Thymus (tissue), 11 donors: ENCODE measurements at regions not wholly inside any gene's neighbourhood (a gene's known extent, or its start where the extent isn't known, plus 50 kb on each side); places are given as distances from the start of the nearest gene placed in this dataset.

Experiments used
- DNase-seq, 9 donors: peaks; one replicate each; pipeline ENCODE4 v3.0.0-alpha.2; 2013; ENCODE audit warnings: low spot score in 9 of 9, low read depth in 6 of 9, missing footprints in 1 of 9
- H3K27ac ChIP-seq, 2 donors: one replicate each; pipeline ENCODE4 v1.5.1; 2013; ENCODE audit warnings: control low read depth in 1 of 2, low read depth in 1 of 2, low read length in 1 of 2, mild to moderate bottlenecking in 1 of 2, moderate library complexity in 1 of 2
- H3K27me3 ChIP-seq, 2 donors: one replicate each; pipeline ENCODE4 v1.5.1; 2013; ENCODE audit warnings: low read length in 1 of 2; ENCODE audit not compliant: control insufficient read depth in 2 of 2, insufficient read depth in 1 of 2
- H3K36me3 ChIP-seq, 2 donors: one replicate each; pipeline ENCODE4 v1.5.1; 2013; ENCODE audit warnings: low read length in 1 of 2, mild to moderate bottlenecking in 1 of 2, moderate library complexity in 1 of 2; ENCODE audit not compliant: control insufficient read depth in 2 of 2, insufficient read depth in 2 of 2
- H3K4me1 ChIP-seq, 2 donors: one replicate each; pipeline ENCODE4 v1.5.1; 2013; ENCODE audit warnings: low read length in 2 of 2; ENCODE audit not compliant: control insufficient read depth in 2 of 2, insufficient read depth in 2 of 2
- H3K4me3 ChIP-seq, 2 donors: one replicate each; pipeline ENCODE4 v1.5.1; 2013; ENCODE audit warnings: low read length in 2 of 2, control low read depth in 1 of 2, mild to moderate bottlenecking in 1 of 2
- H3K9me3 ChIP-seq, 2 donors: one replicate each; pipeline ENCODE4 v1.5.1; 2013; ENCODE audit warnings: low read length in 1 of 2, mild to moderate bottlenecking in 1 of 2; ENCODE audit not compliant: control insufficient read depth in 2 of 2, insufficient read depth in 1 of 2
- WGBS: extraction: QIAGEN DNeasy Blood & Tissue Kit; methylation state at CpG from one replicate; pipeline ENCODE4 v1.1.7; 2013; 5-methylcytosine and 5-hydroxymethylcytosine counted together
- donor health status: healthy.

GRCh38 chr1:168824418-168825065, 95.5 kb upstream of the DPT start:
- H3K9me3 ChIP-seq = no peaks in the 10 kb centered on the region
- no peaks in the 10 kb centered on the region for H3K27me3 ChIP-seq
- no peaks in the 10 kb centered on the region for H3K36me3 ChIP-seq
- H3K4me3 ChIP-seq = no peak overlapping the region
- WGBS = 92% methylated on average over 2 of the region's 2 CpGs
- DNase-seq = no peak
- no peak overlapping the region for H3K27ac ChIP-seq
- H3K4me1 ChIP-seq = no peaks in the 10 kb centered on the region

DNA sequence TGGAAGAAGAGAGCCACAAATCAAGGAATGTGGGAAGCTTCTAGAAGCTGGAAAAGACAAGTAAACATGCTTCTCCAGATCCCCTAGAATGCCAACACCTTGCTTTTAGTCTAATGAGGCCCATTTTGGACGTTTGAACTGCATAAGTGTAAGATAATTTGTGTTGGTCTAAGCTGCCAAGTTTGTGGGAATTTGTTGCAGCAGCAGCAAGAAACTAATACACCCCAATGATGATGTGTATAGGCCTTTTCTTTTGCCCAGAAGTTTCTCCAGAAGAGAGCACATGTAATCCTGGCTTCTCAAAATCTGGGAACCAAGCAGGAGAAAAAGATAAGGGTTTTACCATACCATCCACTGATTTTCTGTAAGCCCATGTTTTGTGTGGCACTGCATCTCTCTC, 96.1 kb upstream of the DPT start:
- Histone ChIP-seq H3K4me3 (no peak overlapping the region), H3K9me3 (no peaks in the 10 kb centered on the region), H3K36me3 (no peaks in the 10 kb centered on the region), H3K27me3 (no peaks in the 10 kb centered on the region), H3K27ac (no peak overlapping the region), H3K4me1 (no peaks in the 10 kb centered on the region)
- 68% methylated on average over 1 of the region's 1 CpG for WGBS
- no peak for DNase-seq

- Histone ChIP-seq H3K36me3 (no peaks in the 10 kb centered on the region), H3K4me1 (no peaks in the 10 kb centered on the region), H3K4me3 (no peak overlapping the region), H3K27ac (no peak overlapping the region), H3K9me3 (no peaks in the 10 kb centered on the region), H3K27me3 (no peaks in the 10 kb centered on the region)
- WGBS = 97% methylated on average over 3 of the region's 3 CpGs
- DNase-seq = no peak
These were observed 96.8 kb upstream of the DPT start for GRCh38 chr1:168825820-168826219.

- WGBS = 95% methylated on average over 3 of the region's 3 CpGs
- DNase-seq = no peak
- Histone ChIP-seq H3K4me3 (no peak overlapping the region), H3K27me3 (no peaks in the 10 kb centered on the region), H3K4me1 (no peaks in the 10 kb centered on the region), H3K36me3 (no peaks in the 10 kb centered on the region), H3K9me3 (no peaks in the 10 kb centered on the region), H3K27ac (no peak overlapping the region)
These were observed 97.3 kb upstream of the DPT start for GRCh38 chr1:168826269-168826668.

DNA sequence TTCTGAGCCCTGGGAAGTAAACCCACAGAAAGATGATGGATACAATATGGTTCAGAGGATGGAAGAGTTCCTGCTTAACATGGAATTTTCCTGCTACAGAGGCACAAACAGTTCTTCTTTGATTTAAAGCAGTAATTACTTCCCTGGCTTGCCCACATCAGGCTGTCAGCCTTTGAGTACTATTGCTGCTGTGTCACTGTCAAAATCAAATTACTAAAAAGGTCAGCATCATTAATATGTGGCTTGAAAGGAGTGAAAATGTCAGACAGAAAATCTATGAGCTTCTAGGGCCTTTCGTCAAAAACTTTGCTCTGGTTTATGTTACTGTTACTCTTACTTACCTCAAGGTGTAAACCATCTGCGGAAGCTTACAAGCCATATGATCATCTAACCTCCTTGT, 98.6 kb upstream of the DPT start:
- no peaks in the 10 kb centered on the region for H3K4me1 ChIP-seq
- over 99% methylated on average over 2 of the region's 2 CpGs for WGBS
- H3K27ac ChIP-seq = no peak overlapping the region
- no peaks in the 10 kb centered on the region for H3K27me3 ChIP-seq
- H3K4me3 ChIP-seq = no peak overlapping the region
- no peaks in the 10 kb centered on the region for H3K36me3 ChIP-seq
- DNase-seq = no peak
- H3K9me3 ChIP-seq = no peaks in the 10 kb centered on the region

DNA sequence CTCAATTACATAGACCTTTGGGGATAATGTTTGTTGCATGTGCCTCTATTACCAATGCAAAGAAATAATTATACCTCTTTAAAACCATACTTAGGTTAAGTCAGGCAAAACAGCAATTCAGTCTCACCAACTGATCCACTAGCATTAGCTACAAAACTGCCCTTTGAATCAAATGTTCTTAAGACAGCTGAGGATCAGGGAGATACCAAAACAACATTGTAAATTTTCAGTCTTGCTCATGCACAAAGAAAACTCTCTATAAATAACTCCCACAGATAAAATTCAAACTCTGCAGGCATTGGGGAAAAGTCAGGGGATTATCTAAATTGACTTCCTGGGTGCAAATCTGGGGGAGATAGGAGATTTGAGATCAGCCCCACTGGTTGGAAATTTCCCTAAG, 100.9 kb upstream of the DPT start:
- no peaks in the 10 kb centered on the region for H3K27me3 ChIP-seq
- no peak overlapping the region for H3K27ac ChIP-seq
- H3K9me3 ChIP-seq = no peaks in the 10 kb centered on the region
- no peaks in the 10 kb centered on the region for H3K36me3 ChIP-seq
- no peak overlapping the region for H3K4me3 ChIP-seq
- H3K4me1 ChIP-seq = peaks cover 3% of the 10 kb centered on the region in 2 donors
- no peak for DNase-seq

GRCh38 chr1:168830562-168830961, 101.6 kb upstream of the DPT start:
- Histone ChIP-seq H3K9me3 (no peaks in the 10 kb centered on the region), H3K36me3 (no peaks in the 10 kb centered on the region), H3K4me1 (peaks cover 3% of the 10 kb centered on the region in 2 donors), H3K27me3 (no peaks in the 10 kb centered on the region), H3K4me3 (no peak overlapping the region), H3K27ac (no peak overlapping the region)
- DNase-seq = no peak
- 97% methylated on average over 2 of the region's 2 CpGs for WGBS

DNA sequence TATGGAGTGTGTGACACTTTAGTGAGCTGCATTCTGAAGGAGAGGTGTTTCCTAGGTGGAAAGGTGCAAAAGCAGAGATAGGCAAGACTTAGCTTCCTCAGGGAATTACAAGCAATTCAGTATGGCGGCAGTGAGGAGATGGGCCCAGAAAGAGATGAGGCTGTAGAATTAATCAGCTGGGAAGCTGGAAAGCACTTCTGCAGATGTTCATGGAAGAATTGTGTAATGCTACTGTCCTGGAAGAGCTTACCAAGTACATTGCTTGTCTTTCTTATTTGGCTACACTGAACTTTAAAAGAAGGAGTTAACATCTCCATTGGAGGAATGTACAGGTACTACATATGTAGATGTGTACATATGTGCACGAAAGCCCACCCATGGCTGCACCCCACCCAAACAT, 103.7 kb upstream of the DPT start:
- Histone ChIP-seq H3K4me1 (peaks cover 3% of the 10 kb centered on the region in 2 donors), H3K27me3 (no peaks in the 10 kb centered on the region), H3K9me3 (no peaks in the 10 kb centered on the region), H3K27ac (no peak overlapping the region), H3K36me3 (no peaks in the 10 kb centered on the region), H3K4me3 (no peak overlapping the region)
- 94% methylated on average over 2 of the region's 2 CpGs for WGBS
- no peak for DNase-seq

DNA sequence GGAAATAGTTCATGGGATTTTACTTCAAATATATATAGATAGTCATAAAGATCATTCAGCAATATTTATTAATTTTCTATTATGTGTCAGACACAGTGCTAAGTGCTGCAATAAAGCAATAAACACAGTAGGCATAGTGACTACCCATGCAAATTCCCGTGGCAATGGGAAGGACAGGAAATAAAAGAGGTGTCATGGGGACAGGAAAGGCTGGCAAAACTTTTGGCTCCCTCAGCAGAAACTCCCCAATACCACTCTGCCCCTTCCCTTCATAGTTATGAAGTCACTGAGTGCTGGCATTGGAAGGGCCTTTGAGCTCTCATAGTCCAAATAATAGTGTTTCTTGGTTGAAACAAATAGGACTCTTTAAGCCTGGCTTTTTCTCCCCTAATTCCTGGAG, 104.4 kb upstream of the DPT start:
- DNase-seq = no peak
- Histone ChIP-seq H3K9me3 (no peaks in the 10 kb centered on the region), H3K36me3 (no peaks in the 10 kb centered on the region), H3K27ac (no peak overlapping the region), H3K4me1 (peaks cover 3% of the 10 kb centered on the region in 2 donors), H3K4me3 (no peak overlapping the region), H3K27me3 (no peaks in the 10 kb centered on the region)
- WGBS = 91% methylated on average over 1 of the region's 1 CpG

DNA sequence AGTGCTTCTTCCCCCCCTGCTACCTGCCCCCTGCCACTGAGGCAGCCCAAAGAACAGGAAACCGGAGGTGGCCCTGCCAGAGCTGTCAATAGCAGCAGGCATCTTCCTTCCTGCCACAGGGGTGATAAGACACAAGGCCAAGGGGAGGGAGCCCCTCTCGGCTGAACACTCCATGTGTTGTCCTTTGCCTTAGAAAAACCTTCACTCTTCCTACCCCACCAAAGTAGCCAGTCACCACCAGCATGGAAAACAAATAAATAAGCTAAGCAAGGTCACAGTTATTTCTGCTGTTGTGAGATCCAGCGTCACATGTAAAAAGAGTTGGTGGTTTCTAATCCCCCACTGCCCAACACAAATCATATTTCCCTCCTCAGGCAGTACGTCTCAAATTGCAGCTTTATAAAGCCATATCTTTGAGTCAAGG, 104.8 kb upstream of the DPT start:
- Histone ChIP-seq H3K27ac (no peak overlapping the region), H3K4me1 (peaks cover 3% of the 10 kb centered on the region in 2 donors), H3K27me3 (no peaks in the 10 kb centered on the region), H3K4me3 (no peak overlapping the region), H3K9me3 (no peaks in the 10 kb centered on the region), H3K36me3 (no peaks in the 10 kb centered on the region)
- WGBS = 64% methylated on average over 4 of the region's 4 CpGs
- peak in 2 of 9 donors; percentile 8 to 20 for DNase-seq
